Body of pancreas (tissue), 4 donors: ENCODE measurements at regions not wholly inside any gene's neighbourhood (a gene's known extent, or its start where the extent isn't known, plus 50 kb on each side); places are given as distances from the start of the nearest gene placed in this dataset.

Source experiments
- POLR2A ChIP-seq, 3 donors: fragments of 450-650 bp; IDR thresholded peaks; one replicate each; pipeline ENCODE4 v1.6.1; 2016; ENCODE audit warnings: antibody characterized with exemption in 3 of 3, mild to moderate bottlenecking in 2 of 3
- TF ChIP-seq, protein P1 (sequence below), 7 experiments: fragments of 450-650 bp in 4 of 7; fragments of 200-600 bp in 3 of 7; sonication (generic) in 3 of 7; IDR thresholded peaks; one replicate each; pipeline ENCODE4 v1.5.1; 2016 to 2019; ENCODE audit warnings: antibody characterized with exemption in 7 of 7

DNA sequence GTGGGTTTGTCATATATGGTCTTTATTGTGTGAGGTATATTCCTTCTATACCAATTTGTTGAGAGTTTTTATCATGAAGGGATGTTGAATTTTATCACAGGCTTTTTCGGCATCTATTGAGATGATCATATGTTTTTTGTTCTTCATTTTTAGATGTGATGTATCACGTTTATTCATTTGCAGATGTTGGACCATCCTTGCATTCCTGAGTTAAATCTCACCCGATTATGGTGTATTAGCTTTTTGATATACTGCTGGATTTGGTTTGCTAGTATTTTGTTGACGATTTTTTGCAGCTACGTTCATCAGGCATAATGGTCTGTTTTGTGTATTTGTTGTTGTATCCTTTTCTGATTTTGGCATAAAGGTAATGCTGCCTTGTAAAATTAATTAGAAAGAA is 311.0 kb downstream of the PTEN start:
- TF ChIP-seq, protein P1, sequence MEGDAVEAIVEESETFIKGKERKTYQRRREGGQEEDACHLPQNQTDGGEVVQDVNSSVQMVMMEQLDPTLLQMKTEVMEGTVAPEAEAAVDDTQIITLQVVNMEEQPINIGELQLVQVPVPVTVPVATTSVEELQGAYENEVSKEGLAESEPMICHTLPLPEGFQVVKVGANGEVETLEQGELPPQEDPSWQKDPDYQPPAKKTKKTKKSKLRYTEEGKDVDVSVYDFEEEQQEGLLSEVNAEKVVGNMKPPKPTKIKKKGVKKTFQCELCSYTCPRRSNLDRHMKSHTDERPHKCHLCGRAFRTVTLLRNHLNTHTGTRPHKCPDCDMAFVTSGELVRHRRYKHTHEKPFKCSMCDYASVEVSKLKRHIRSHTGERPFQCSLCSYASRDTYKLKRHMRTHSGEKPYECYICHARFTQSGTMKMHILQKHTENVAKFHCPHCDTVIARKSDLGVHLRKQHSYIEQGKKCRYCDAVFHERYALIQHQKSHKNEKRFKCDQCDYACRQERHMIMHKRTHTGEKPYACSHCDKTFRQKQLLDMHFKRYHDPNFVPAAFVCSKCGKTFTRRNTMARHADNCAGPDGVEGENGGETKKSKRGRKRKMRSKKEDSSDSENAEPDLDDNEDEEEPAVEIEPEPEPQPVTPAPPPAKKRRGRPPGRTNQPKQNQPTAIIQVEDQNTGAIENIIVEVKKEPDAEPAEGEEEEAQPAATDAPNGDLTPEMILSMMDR (IDR thresholded peaks at IDR 0.05): no peak
- TF ChIP-seq POLR2A (IDR thresholded peaks at IDR 0.05): no peak
